Bronchial epithelial cell (primary cell): ENCODE measurements at regions not wholly inside any gene's neighbourhood (a gene's known extent, or its start where the extent isn't known, plus 50 kb on each side); places are given as distances from the start of the nearest gene placed in this dataset.
A peak's percentile ranks its signal among the peaks of the same experiment; 100 is the strongest.
"Not testable (repeated sequence)": the region's sequence is repeated elsewhere in the genome, so short reads cannot be mapped to it uniquely, and the experiment has no call there.

Experiments used
- DNase-seq: peaks from one replicate; pipeline ENCODE4 v3.0.0-alpha.2; 2010; ENCODE audit warnings: low read depth
- FAIRE-seq: peaks from 2 replicates; lab custom pipeline; 2011; peaks lifted over from hg19 to GRCh38; lab: Jason Lieb, UNC
- H3K27me3 ChIP-seq: 2 replicates; pipeline ENCODE4 v1.5.1; 2011; ENCODE audit warnings: low read length; ENCODE audit not compliant: control insufficient read depth, insufficient read depth
- H3K36me3 ChIP-seq: 2 replicates; pipeline ENCODE4 v1.5.1; 2011; ENCODE audit warnings: low read length; ENCODE audit not compliant: control insufficient read depth, insufficient read depth
- H3K4me3 ChIP-seq: 2 replicates; pipeline ENCODE4 v1.5.1; 2011; ENCODE audit warnings: mild to moderate bottlenecking, low read depth, low read length, control low read depth

- H3K36me3 ChIP-seq = not testable (repeated sequence)
Measured at GRCh38 chr16:29607428-29607823, 55.6 kb upstream of the SPN start.

GRCh38 chr16:29612381-29613306 is 50.4 kb upstream of the SPN start:
- peak; percentile 5 for DNase-seq
- not testable (repeated sequence) for FAIRE-seq, H3K27me3 ChIP-seq, H3K36me3 ChIP-seq
- peak overlapping the region; percentile 82 for H3K4me3 ChIP-seq

More at GRCh38 chr16:29607428-29607823, 55.6 kb upstream of the SPN start:
- not testable (repeated sequence) for H3K4me3 ChIP-seq, DNase-seq, H3K27me3 ChIP-seq, FAIRE-seq
